Esophagus muscularis mucosa (tissue), 3 donors: ENCODE measurements at regions not wholly inside any gene's neighbourhood (a gene's known extent, or its start where the extent isn't known, plus 50 kb on each side); places are given as distances from the start of the nearest gene placed in this dataset.

Experiments
- CTCF ChIP-seq, 3 experiments: fragments of 200-600 bp in 2 of 3; fragments of 450-650 bp in 1 of 3; sonication (generic) in 2 of 3; IDR thresholded peaks; one replicate each; pipeline ENCODE4 v1.5.1; 2017 to 2019; ENCODE audit warnings: antibody characterized with exemption in 3 of 3, mild to moderate bottlenecking in 2 of 3, moderate library complexity in 1 of 3
- POLR2AphosphoS5 ChIP-seq, 2 donors: sonication (generic); formaldehyde crosslinking; IDR thresholded peaks; one replicate each; pipeline ENCODE4 v1.6.1; 2017; ENCODE audit warnings: antibody characterized with exemption in 2 of 2

- TF ChIP-seq POLR2AphosphoS5 (IDR thresholded peaks at IDR 0.05): no peak
- TF ChIP-seq CTCF (IDR thresholded peaks at IDR 0.05): no peak
Observed at GRCh38 chr6:17219098-17219497, 62.1 kb upstream of the RBM24 start.
